Upper lobe of left lung (tissue), 6 donors: ENCODE measurements at regions not wholly inside any gene's neighbourhood (a gene's known extent, or its start where the extent isn't known, plus 50 kb on each side); places are given as distances from the start of the nearest gene placed in this dataset.
"Not testable (repeated sequence)": the region's sequence is repeated elsewhere in the genome, so short reads cannot be mapped to it uniquely, and the experiment has no call there.

Source experiments
- ATAC-seq, 2 donors: fragments of 200-7000 bp; cut with Tn5 transposase; one replicate each; pipeline ENCODE4 v1.9.1; 2022; ENCODE audit warnings: mild to moderate bottlenecking in 2 of 2, moderate library complexity in 2 of 2; ENCODE audit not compliant: low FRiP score in 2 of 2
- DNase-seq, 2 donors: peaks; one replicate each; pipeline ENCODE4 v3.0.0-alpha.2; 2019 to 2020
- H3K27ac ChIP-seq, 4 donors: fragments of 200-600 bp; sonication (generic); one replicate each; pipeline ENCODE4 v1.5.1; 2016 to 2019
- H3K27me3 ChIP-seq, 4 donors: fragments of 200-600 bp; sonication (generic); one replicate each; pipeline ENCODE4 v1.5.1; 2017 to 2019
- H3K36me3 ChIP-seq, 4 donors: fragments of 200-600 bp; sonication (generic); one replicate each; pipeline ENCODE4 v1.5.1; 2016 to 2019
- H3K4me1 ChIP-seq, 4 donors: fragments of 200-600 bp; sonication (generic); one replicate each; pipeline ENCODE4 v1.5.1; 2018 to 2019
- H3K4me3 ChIP-seq, 4 donors: fragments of 200-600 bp; sonication (generic); one replicate each; pipeline ENCODE4 v1.5.1; 2017 to 2019; ENCODE audit warnings: mild to moderate bottlenecking in 2 of 4, moderate library complexity in 1 of 4
- H3K9me3 ChIP-seq, 4 donors: fragments of 200-600 bp; sonication (generic); one replicate each; pipeline ENCODE4 v1.5.1; 2018 to 2019
- CTCF ChIP-seq, 6 experiments: fragments of 450-650 bp in 4 of 6; fragments of 200-600 bp in 2 of 6; sonication (generic) in 2 of 6; IDR thresholded peaks; one replicate each; pipeline ENCODE4 v1.5.1; 2016 to 2019; ENCODE audit warnings: antibody characterized with exemption in 6 of 6
- EP300 ChIP-seq, 4 donors: sonication (generic); formaldehyde crosslinking; IDR thresholded peaks; one replicate each; pipeline ENCODE4 v1.5.1; 2017; ENCODE audit warnings: antibody characterized with exemption in 4 of 4, control low read depth in 2 of 4
- POLR2A ChIP-seq, 4 donors: fragments of 450-650 bp; IDR thresholded peaks; one replicate each; pipeline ENCODE4 v1.5.1; 2016 to 2017; ENCODE audit warnings: antibody characterized with exemption in 4 of 4, mild to moderate bottlenecking in 2 of 4
- POLR2AphosphoS5 ChIP-seq, 2 donors: sonication (generic); formaldehyde crosslinking; IDR thresholded peaks; one replicate each; pipeline ENCODE4 v1.5.1; 2017; ENCODE audit warnings: antibody characterized with exemption in 2 of 2
- WGBS, 2 donors: methylation state at CpG; one replicate each; pipeline ENCODE4 v1.1.5; 2017 to 2018; 5-methylcytosine and 5-hydroxymethylcytosine counted together
- donor health status: DM: no; HTN: no; CAD: no; lungs with moderate emphysema.
- donor health status: DM: no; HTN: yes; CAD: no; lungs with severe emphysema.

- H3K4me1 ChIP-seq: no peaks in the 10 kb centered on the region
- TF ChIP-seq CTCF (IDR thresholded peaks at IDR 0.05) (no peak), POLR2AphosphoS5 (IDR thresholded peaks at IDR 0.05) (no peak), EP300 (IDR thresholded peaks at IDR 0.05) (no peak), POLR2A (IDR thresholded peaks at IDR 0.05) (no peak)
- no peaks in the 10 kb centered on the region for H3K27me3 ChIP-seq
- DNase-seq: no peak
- H3K27ac ChIP-seq: no peak overlapping the region
- H3K4me3 ChIP-seq: no peak overlapping the region
- no peak for ATAC-seq
- H3K36me3 ChIP-seq: no peaks in the 10 kb centered on the region
- H3K9me3 ChIP-seq: no peaks in the 10 kb centered on the region
Measured at GRCh38 chr17:6255322-6255721, 179.6 kb downstream of the AIPL1 start.

GRCh38 chr17:6254036-6254435, 180.9 kb downstream of the AIPL1 start:
- DNase-seq: no peak
- no peaks in the 10 kb centered on the region for H3K27me3 ChIP-seq
- no peaks in the 10 kb centered on the region for H3K36me3 ChIP-seq
- H3K9me3 ChIP-seq: no peaks in the 10 kb centered on the region
- H3K4me1 ChIP-seq: no peaks in the 10 kb centered on the region
- WGBS, 2 donors: 72 to 85% methylated on average over 5 of the region's 5 CpGs
- H3K4me3 ChIP-seq: no peak overlapping the region
- TF ChIP-seq POLR2AphosphoS5 (IDR thresholded peaks at IDR 0.05): no peak
- TF ChIP-seq CTCF (IDR thresholded peaks at IDR 0.05): no peak
- TF ChIP-seq EP300 (IDR thresholded peaks at IDR 0.05): no peak
- TF ChIP-seq POLR2A (IDR thresholded peaks at IDR 0.05): no peak
- no peak for ATAC-seq
- H3K27ac ChIP-seq: no peak overlapping the region

- not testable (repeated sequence) for ATAC-seq, H3K4me3 ChIP-seq, H3K27me3 ChIP-seq, H3K36me3 ChIP-seq, H3K9me3 ChIP-seq, H3K27ac ChIP-seq, DNase-seq, H3K4me1 ChIP-seq
- 76 to 84% methylated on average over 5 of the region's 5 CpGs for WGBS, 2 donors
Measured at GRCh38 chr17:6251640-6252039, 181.5 kb downstream of the WSCD1 start.

GRCh38 chr17:6249732-6250131, 179.6 kb downstream of the WSCD1 start:
- no peaks in the 10 kb centered on the region for H3K4me1 ChIP-seq
- no peaks in the 10 kb centered on the region for H3K36me3 ChIP-seq
- H3K4me3 ChIP-seq: no peak overlapping the region
- DNase-seq: no peak
- TF ChIP-seq EP300 (IDR thresholded peaks at IDR 0.05): no peak
- TF ChIP-seq CTCF (IDR thresholded peaks at IDR 0.05): no peak
- TF ChIP-seq POLR2A (IDR thresholded peaks at IDR 0.05): no peak
- WGBS, 2 donors: 34 to 39% methylated on average over 5 of the region's 5 CpGs
- H3K27me3 ChIP-seq: no peaks in the 10 kb centered on the region
- no peaks in the 10 kb centered on the region for H3K9me3 ChIP-seq
- no peak for ATAC-seq
- no peak overlapping the region for H3K27ac ChIP-seq

GRCh38 chr17:6248061-6248460, 177.9 kb downstream of the WSCD1 start:
- 67 to 68% methylated on average over 4 of the region's 4 CpGs for WGBS, 2 donors
- TF ChIP-seq POLR2A (IDR thresholded peaks at IDR 0.05) (no peak), POLR2AphosphoS5 (IDR thresholded peaks at IDR 0.05) (no peak), CTCF (IDR thresholded peaks at IDR 0.05) (no peak), EP300 (IDR thresholded peaks at IDR 0.05) (no peak)
- H3K4me1 ChIP-seq: no peaks in the 10 kb centered on the region
- no peaks in the 10 kb centered on the region for H3K9me3 ChIP-seq
- ATAC-seq (no peak), DNase-seq (no peak)
- no peak overlapping the region for H3K27ac ChIP-seq
- H3K27me3 ChIP-seq: no peaks in the 10 kb centered on the region
- H3K4me3 ChIP-seq: no peak overlapping the region
- no peaks in the 10 kb centered on the region for H3K36me3 ChIP-seq
